GM21528 (cell line): ENCODE measurements at regions not wholly inside any gene's neighbourhood (a gene's known extent, or its start where the extent isn't known, plus 50 kb on each side); places are given as distances from the start of the nearest gene placed in this dataset.
"Not testable (repeated sequence)": the region's sequence is repeated elsewhere in the genome, so short reads cannot be mapped to it uniquely, and the experiment has no call there.

Experiments
- ATAC-seq: cut with Tn5 transposase; IDR thresholded peaks from one replicate; pipeline ENCODE4 v1.9.1; 2021; ENCODE audit warnings: mild to moderate bottlenecking, moderate library complexity; ENCODE audit not compliant: unreplicated experiment, low FRiP score

- ATAC-seq, result no peak
These were observed 105.3 kb upstream of the C2CD4B start for GRCh38 chr15:62270216-62270921.

- ATAC-seq, result no peak
These were observed 107.2 kb upstream of the C2CD4B start for GRCh38 chr15:62272290-62272689.

- ATAC-seq, result no peak
These were observed 110.7 kb upstream of the C2CD4B start for GRCh38 chr15:62275831-62276230.

GRCh38 chr15:62277816-62278394, 112.8 kb upstream of the C2CD4B start:
- ATAC-seq, result no peak

- ATAC-seq, result no peak
These were observed 113.4 kb upstream of the C2CD4B start for GRCh38 chr15:62278534-62278933.

GRCh38 chr15:62279041-62279440, 114.0 kb upstream of the C2CD4B start:
- no peak for ATAC-seq

GRCh38 chr15:62280625-62281024, 115.5 kb upstream of the C2CD4B start:
- no peak for ATAC-seq

GRCh38 chr15:62281801-62282200, 116.7 kb upstream of the C2CD4B start:
- ATAC-seq, result not testable (repeated sequence)

GRCh38 chr15:62287066-62287857, 122.2 kb upstream of the C2CD4B start:
- ATAC-seq, result no peak

GRCh38 chr15:62288361-62289017, 123.4 kb upstream of the C2CD4B start:
- ATAC-seq, result no peak

GRCh38 chr15:62291262-62291661, 126.2 kb upstream of the C2CD4B start:
- ATAC-seq, result no peak

- no peak for ATAC-seq
These were observed 131.8 kb upstream of the C2CD4B start for GRCh38 chr15:62296756-62297507.

GRCh38 chr15:62297522-62297921, 132.4 kb upstream of the C2CD4B start:
- ATAC-seq, result no peak

- no peak for ATAC-seq
These were observed 132.8 kb upstream of the C2CD4B start for GRCh38 chr15:62297933-62298332.

- ATAC-seq, result no peak
These were observed 133.7 kb upstream of the C2CD4B start for GRCh38 chr15:62298811-62299210.

GRCh38 chr15:62299541-62299940, 134.5 kb upstream of the C2CD4B start:
- ATAC-seq, result no peak

- ATAC-seq, result no peak
These were observed 137.0 kb upstream of the C2CD4B start for GRCh38 chr15:62301993-62302675.

GRCh38 chr15:62306851-62307504, 141.9 kb upstream of the C2CD4B start:
- ATAC-seq, result no peak

- ATAC-seq, result no peak
These were observed 142.5 kb upstream of the C2CD4B start for GRCh38 chr15:62307551-62307950.
